Hepatocyte (in vitro differentiated cells): ENCODE measurements at regions not wholly inside any gene's neighbourhood (a gene's known extent, or its start where the extent isn't known, plus 50 kb on each side); places are given as distances from the start of the nearest gene placed in this dataset.
A peak's percentile ranks its signal among the peaks of the same experiment; 100 is the strongest.

Experiments
- DNase-seq: peaks from one replicate; pipeline ENCODE4 v3.0.0-alpha.2; 2016; ENCODE audit warnings: low spot score
- H2AFZ ChIP-seq: fragments of 200-600 bp; sonication (generic); 2 replicates; pipeline ENCODE4 v1.6.0; 2016; ENCODE audit warnings: antibody characterized with exemption, mild to moderate bottlenecking
- H3K27ac ChIP-seq: fragments of 200-600 bp; sonication (generic); 2 replicates; pipeline ENCODE4 v1.5.1; 2016; ENCODE audit warnings: mild to moderate bottlenecking
- H3K27me3 ChIP-seq: fragments of 200-600 bp; sonication (generic); 2 replicates; pipeline ENCODE4 v1.6.1; 2016
- H3K36me3 ChIP-seq: fragments of 200-600 bp; sonication (generic); replicated peaks from 2 replicates; pipeline ENCODE4 v1.5.1; 2016; ENCODE audit warnings: low read depth; ENCODE audit not compliant: insufficient read depth
- H3K4me1 ChIP-seq: fragments of 200-600 bp; sonication (generic); 2 replicates; pipeline ENCODE4 v1.5.1; 2016; ENCODE audit warnings: mild to moderate bottlenecking, moderate library complexity; ENCODE audit not compliant: insufficient read depth
- H3K4me2 ChIP-seq: fragments of 200-600 bp; sonication (generic); 2 replicates; pipeline ENCODE4 v1.6.0; 2016
- H3K4me3 ChIP-seq: fragments of 200-600 bp; sonication (generic); 2 replicates; pipeline ENCODE4 v1.5.1; 2016; ENCODE audit warnings: mild to moderate bottlenecking
- H3K79me2 ChIP-seq: fragments of 200-600 bp; sonication (generic); 2 replicates; pipeline ENCODE4 v1.6.0; 2017; ENCODE audit warnings: mild to moderate bottlenecking
- H3K9me2 ChIP-seq: fragments of 200-600 bp; sonication (generic); replicated peaks from 2 replicates; pipeline ENCODE4 v1.6.0; 2017; ENCODE audit warnings: mild to moderate bottlenecking; ENCODE audit not compliant: insufficient read depth
- H3K9me3 ChIP-seq: fragments of 200-600 bp; sonication (generic); 2 replicates; pipeline ENCODE4 v1.5.1; 2016; ENCODE audit warnings: low read depth, mild to moderate bottlenecking
- H4K20me1 ChIP-seq: fragments of 200-600 bp; sonication (generic); 2 replicates; pipeline ENCODE4 v1.6.0; 2016; ENCODE audit warnings: mild to moderate bottlenecking; ENCODE audit not compliant: insufficient read depth, poor library complexity, severe bottlenecking
- CTCF ChIP-seq: fragments of 200-600 bp; sonication (generic); IDR thresholded peaks from 2 replicates; pipeline ENCODE4 v1.5.1; 2016; ENCODE audit warnings: antibody characterized with exemption, mild to moderate bottlenecking; ENCODE audit not compliant: poor library complexity
- EZH2 ChIP-seq: fragments of 200-600 bp; sonication (generic); IDR thresholded peaks from 2 replicates; pipeline ENCODE4 v1.6.1; 2016; ENCODE audit warnings: antibody characterized with exemption, mild to moderate bottlenecking, borderline replicate concordance
- EZH2phosphoT487 ChIP-seq: fragments of 200-600 bp; sonication (generic); IDR thresholded peaks from one replicate; pipeline ENCODE4 v1.6.1; 2018; ENCODE audit warnings: antibody characterized with exemption, mild to moderate bottlenecking, low read depth, moderate library complexity; ENCODE audit not compliant: unreplicated experiment, severe bottlenecking
- WGBS: methylation state at CpG from one replicate; pipeline ENCODE4 v1.1.6; 2016; ENCODE audit warnings: low lambda C conversion rate; ENCODE audit errors: missing lambda C conversion rate; 5-methylcytosine and 5-hydroxymethylcytosine counted together

GRCh38 chr2:173567493-173567892, 212.8 kb downstream of the CDCA7 start:
- H3K9me3 ChIP-seq, result no peaks in the 10 kb centered on the region
- 93% methylated on average over 3 of the region's 3 CpGs for WGBS
- no peak overlapping the region for H2AFZ ChIP-seq

GRCh38 chr2:173568054-173568453, 213.4 kb downstream of the CDCA7 start:
- no peaks in the 10 kb centered on the region for H3K79me2 ChIP-seq
- H3K9me3 ChIP-seq, result no peaks in the 10 kb centered on the region
- no peak overlapping the region for H2AFZ ChIP-seq
- H3K9me2 ChIP-seq, result no peaks in the 10 kb centered on the region
- H3K27ac ChIP-seq, result no peak overlapping the region
- H3K4me1 ChIP-seq, result peaks cover 19% of the 10 kb centered on the region
- H3K4me3 ChIP-seq, result no peak overlapping the region
- H3K4me2 ChIP-seq, result no peak overlapping the region
- peak; percentile 24 for DNase-seq
- WGBS, result 56% methylated on average over 3 of the region's 3 CpGs
- H4K20me1 ChIP-seq, result no peaks in the 10 kb centered on the region
- H3K27me3 ChIP-seq, result no peaks in the 10 kb centered on the region
- H3K36me3 ChIP-seq, result no peaks in the 10 kb centered on the region
- TF ChIP-seq EZH2 (no peak), CTCF (peak; percentile 21), EZH2phosphoT487 (no peak)

More at GRCh38 chr2:173567493-173567892, 212.8 kb downstream of the CDCA7 start:
- H3K36me3 ChIP-seq, result no peaks in the 10 kb centered on the region
- no peaks in the 10 kb centered on the region for H3K79me2 ChIP-seq
- no peak overlapping the region for H3K4me3 ChIP-seq
- peaks cover 17% of the 10 kb centered on the region for H3K4me1 ChIP-seq
- no peaks in the 10 kb centered on the region for H4K20me1 ChIP-seq
- DNase-seq, result no peak
- H3K4me2 ChIP-seq, result no peak overlapping the region
- H3K27ac ChIP-seq, result no peak overlapping the region
- TF ChIP-seq EZH2phosphoT487 (no peak), CTCF (no peak), EZH2 (no peak)
- no peaks in the 10 kb centered on the region for H3K9me2 ChIP-seq
- H3K27me3 ChIP-seq, result no peaks in the 10 kb centered on the region

GRCh38 chr2:173571021-173571821, 216.5 kb downstream of the CDCA7 start:
- no peaks in the 10 kb centered on the region for H4K20me1 ChIP-seq
- TF ChIP-seq CTCF (peak; percentile 61), EZH2 (no peak)
- H2AFZ ChIP-seq, result peak overlapping the region; percentile 24
- H3K79me2 ChIP-seq, result no peaks in the 10 kb centered on the region
- DNase-seq, result peak; percentile 67
- peaks cover 19% of the 10 kb centered on the region for H3K4me1 ChIP-seq
- H3K27ac ChIP-seq, result peak overlapping the region; percentile 69
- H3K9me3 ChIP-seq, result no peaks in the 10 kb centered on the region
- 14% methylated on average over 10 of the region's 10 CpGs for WGBS
- no peak overlapping the region for H3K4me3 ChIP-seq
- peak overlapping the region; percentile 69 for H3K4me2 ChIP-seq
- no peaks in the 10 kb centered on the region for H3K9me2 ChIP-seq
- H3K36me3 ChIP-seq, result no peaks in the 10 kb centered on the region
- no peaks in the 10 kb centered on the region for H3K27me3 ChIP-seq
